Left lung (tissue), 4 donors: ENCODE measurements at regions not wholly inside any gene's neighbourhood (a gene's known extent, or its start where the extent isn't known, plus 50 kb on each side); places are given as distances from the start of the nearest gene placed in this dataset.

Source experiments
- ATAC-seq: fragments of 200-7000 bp; cut with Tn5 transposase; one replicate; pipeline ENCODE4 v1.9.1; 2020; ENCODE audit warnings: moderate library complexity
- DNase-seq, 4 donors: peaks; one replicate each; pipeline ENCODE4 v3.0.0-alpha.2; 2013 to 2020
- H3K27ac ChIP-seq, 2 donors: fragments of 200-600 bp; sonication (generic) in 1 of 2; one replicate each; pipeline versions ENCODE4 v1.5.0 to v1.8.0; 2020 to 2021
- H3K27me3 ChIP-seq, 2 donors: fragments of 200-600 bp; sonication (generic) in 1 of 2; one replicate each; pipeline versions ENCODE4 v1.5.0 to v1.8.0; 2020 to 2021
- H3K36me3 ChIP-seq, 2 donors: fragments of 200-600 bp; sonication (generic) in 1 of 2; one replicate each; pipeline versions ENCODE4 v1.5.0 to v1.8.0; 2020 to 2021
- H3K4me1 ChIP-seq, 2 donors: fragments of 200-600 bp; one replicate each; pipeline ENCODE4 v1.8.0; 2021
- H3K4me3 ChIP-seq, 2 donors: fragments of 200-600 bp; sonication (generic) in 1 of 2; one replicate each; pipeline versions ENCODE4 v1.5.0 to v1.8.0; 2020 to 2021; ENCODE audit warnings: mild to moderate bottlenecking in 1 of 2
- H3K9me3 ChIP-seq, 2 donors: fragments of 200-600 bp; sonication (generic) in 1 of 2; one replicate each; pipeline versions ENCODE4 v1.5.0 to v1.8.0; 2020 to 2021
- intact Hi-C, 2 donors: fragments of 100-400 bp; cut with DNase I; formaldehyde crosslinking; loops; one replicate each; pipeline versions ENCODE4 v1.11.2 to v1.14.2; 2022
- TF ChIP-seq, protein P1 (sequence below), 2 donors: fragments of 200-600 bp; sonication (generic) in 1 of 2; IDR thresholded peaks; one replicate each; pipeline versions ENCODE4 v1.5.0 to v1.8.0; 2021; ENCODE audit warnings: antibody characterized with exemption in 2 of 2
- donor health status: DM: no; HTN: yes; CAD: no.
- donor health status: DM: no; HTN: no; CAD: no.

DNA sequence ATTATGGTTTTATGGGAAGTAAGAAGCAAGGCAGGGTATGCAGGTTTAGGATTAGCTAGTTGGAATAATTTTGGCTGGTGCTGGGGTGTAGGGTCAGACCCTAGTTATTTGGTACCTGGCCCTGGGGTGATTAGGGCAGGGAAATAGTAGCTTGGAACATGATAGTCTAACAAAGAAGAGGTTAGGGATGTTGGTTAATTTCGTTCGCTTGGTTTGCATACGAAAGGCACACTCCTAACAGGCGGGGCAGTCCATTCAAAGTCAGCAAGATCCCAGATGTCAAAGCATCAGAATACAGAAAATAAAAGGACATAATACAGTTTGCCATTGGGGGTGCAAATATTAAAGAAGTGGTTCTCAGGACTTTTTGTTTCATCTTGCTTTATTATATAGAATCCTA, 55.7 kb upstream of the ITPRID1 start:
- Histone ChIP-seq H3K4me3 (no peak overlapping the region), H3K27ac (no peak overlapping the region), H3K9me3 (no peaks in the 10 kb centered on the region), H3K4me1 (no peaks in the 10 kb centered on the region), H3K27me3 (no peaks in the 10 kb centered on the region), H3K36me3 (no peaks in the 10 kb centered on the region)
- TF ChIP-seq, protein P1, sequence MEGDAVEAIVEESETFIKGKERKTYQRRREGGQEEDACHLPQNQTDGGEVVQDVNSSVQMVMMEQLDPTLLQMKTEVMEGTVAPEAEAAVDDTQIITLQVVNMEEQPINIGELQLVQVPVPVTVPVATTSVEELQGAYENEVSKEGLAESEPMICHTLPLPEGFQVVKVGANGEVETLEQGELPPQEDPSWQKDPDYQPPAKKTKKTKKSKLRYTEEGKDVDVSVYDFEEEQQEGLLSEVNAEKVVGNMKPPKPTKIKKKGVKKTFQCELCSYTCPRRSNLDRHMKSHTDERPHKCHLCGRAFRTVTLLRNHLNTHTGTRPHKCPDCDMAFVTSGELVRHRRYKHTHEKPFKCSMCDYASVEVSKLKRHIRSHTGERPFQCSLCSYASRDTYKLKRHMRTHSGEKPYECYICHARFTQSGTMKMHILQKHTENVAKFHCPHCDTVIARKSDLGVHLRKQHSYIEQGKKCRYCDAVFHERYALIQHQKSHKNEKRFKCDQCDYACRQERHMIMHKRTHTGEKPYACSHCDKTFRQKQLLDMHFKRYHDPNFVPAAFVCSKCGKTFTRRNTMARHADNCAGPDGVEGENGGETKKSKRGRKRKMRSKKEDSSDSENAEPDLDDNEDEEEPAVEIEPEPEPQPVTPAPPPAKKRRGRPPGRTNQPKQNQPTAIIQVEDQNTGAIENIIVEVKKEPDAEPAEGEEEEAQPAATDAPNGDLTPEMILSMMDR (IDR thresholded peaks at IDR 0.05), result no peak
- intact Hi-C loops, result no loop called here
- ATAC-seq (no peak), DNase-seq (no peak)

DNA sequence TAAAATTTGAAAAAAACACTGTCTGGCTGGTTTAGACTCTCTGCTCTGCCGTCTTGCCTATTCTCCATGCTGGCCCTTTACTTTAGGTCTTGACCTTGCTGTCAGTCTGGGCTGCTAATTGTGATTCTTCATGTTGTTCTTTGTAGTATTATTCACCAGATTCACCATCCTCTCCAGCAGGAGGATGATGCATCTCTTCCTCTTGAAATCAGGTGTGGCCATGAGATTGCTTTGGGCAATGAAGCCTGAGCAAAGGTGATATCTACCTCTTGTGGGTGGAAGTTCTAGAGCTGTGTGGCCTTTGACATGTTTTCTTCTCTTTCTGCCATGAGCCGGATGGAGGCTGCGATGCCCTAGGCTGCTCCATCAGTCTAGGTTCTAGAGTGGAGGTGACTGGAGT, 51.3 kb upstream of the ITPRID1 start:
- TF ChIP-seq, protein P1 (IDR thresholded peaks at IDR 0.05), result no peak
- Histone ChIP-seq H3K36me3 (no peaks in the 10 kb centered on the region), H3K4me1 (no peaks in the 10 kb centered on the region), H3K27ac (no peak overlapping the region), H3K9me3 (no peaks in the 10 kb centered on the region), H3K4me3 (no peak overlapping the region), H3K27me3 (no peaks in the 10 kb centered on the region)
- no peak for ATAC-seq
- intact Hi-C loops, result no loop called here
- DNase-seq, result no peak
